GM23338 (cell line): ENCODE measurements at regions not wholly inside any gene's neighbourhood (a gene's known extent, or its start where the extent isn't known, plus 50 kb on each side); places are given as distances from the start of the nearest gene placed in this dataset.

Experiments used
- ATAC-seq: fragments of 200-7000 bp; cut with Tn5 transposase; 3 replicates; pipeline ENCODE4 v1.9.1; 2020
- DNase-seq: peaks from one replicate; pipeline ENCODE4 v3.0.0-alpha.2; 2015; ENCODE audit warnings: low spot score
- H2AFZ ChIP-seq: fragments of 200-600 bp; sonication (generic); 2 replicates; pipeline ENCODE4 v1.8.0; 2016; ENCODE audit warnings: antibody characterized with exemption, mild to moderate bottlenecking, moderate library complexity
- H3F3A ChIP-seq: fragments of 200-600 bp; sonication (generic); replicated peaks from 2 replicates; pipeline ENCODE4 v1.8.0; 2017; ENCODE audit warnings: antibody characterized with exemption, mixed run types, low read depth
- H3K27ac ChIP-seq: fragments of 200-600 bp; sonication (generic); 2 replicates; pipeline ENCODE4 v1.6.1; 2016; ENCODE audit warnings: low read depth
- H3K27me3 ChIP-seq: fragments of 200-600 bp; sonication (generic); 2 replicates; pipeline ENCODE4 v1.8.0; 2016; ENCODE audit warnings: mild to moderate bottlenecking, mixed run types, moderate library complexity; ENCODE audit not compliant: insufficient read depth
- H3K36me3 ChIP-seq: fragments of 200-600 bp; sonication (generic); 2 replicates; pipeline ENCODE4 v1.8.0; 2016; ENCODE audit warnings: mild to moderate bottlenecking; ENCODE audit not compliant: insufficient read depth
- H3K4me1 ChIP-seq: fragments of 200-600 bp; sonication (generic); 2 replicates; pipeline ENCODE4 v1.8.0; 2016; ENCODE audit warnings: mild to moderate bottlenecking, moderate library complexity; ENCODE audit not compliant: insufficient read depth
- H3K4me2 ChIP-seq: fragments of 200-600 bp; sonication (generic); 2 replicates; pipeline ENCODE4 v1.7.1; 2017; ENCODE audit warnings: mixed run types
- H3K4me3 ChIP-seq: fragments of 200-600 bp; sonication (generic); 2 replicates; pipeline ENCODE4 v1.6.1; 2016; ENCODE audit warnings: mixed run types
- H3K79me2 ChIP-seq: fragments of 200-600 bp; sonication (generic); replicated peaks from 2 replicates; pipeline ENCODE4 v1.8.0; 2017; ENCODE audit warnings: mild to moderate bottlenecking; ENCODE audit not compliant: insufficient read depth
- H3K9me2 ChIP-seq: fragments of 200-600 bp; sonication (generic); 2 replicates; pipeline ENCODE4 v1.8.0; 2017; ENCODE audit not compliant: insufficient read depth
- H4K20me1 ChIP-seq: fragments of 200-600 bp; sonication (generic); replicated peaks from 2 replicates; pipeline ENCODE4 v1.8.0; 2017; ENCODE audit warnings: mild to moderate bottlenecking; ENCODE audit not compliant: insufficient read depth
- H3K27ac Mint-ChIP-seq: 2 replicates; pipeline ENCODE4 v1.8.0; 2020; ENCODE audit warnings: inconsistent platforms, mild to moderate bottlenecking, moderate library complexity, mixed read lengths
- H3K27me3 Mint-ChIP-seq: 3 replicates; pipeline ENCODE4 v1.8.0; 2022; ENCODE audit warnings: low read depth, mild to moderate bottlenecking, moderate library complexity, mixed read lengths, inconsistent platforms; ENCODE audit not compliant: insufficient read depth, poor library complexity
- H3K36me3 Mint-ChIP-seq: 3 replicates; pipeline ENCODE4 v1.8.0; 2021; ENCODE audit warnings: low read depth, mild to moderate bottlenecking, inconsistent platforms, moderate library complexity, mixed read lengths
- H3K4me1 Mint-ChIP-seq: 3 replicates; pipeline ENCODE4 v1.8.0; 2020; ENCODE audit warnings: mild to moderate bottlenecking, inconsistent platforms, mixed read lengths
- H3K4me3 Mint-ChIP-seq: 3 replicates; pipeline ENCODE4 v1.8.0; 2021; ENCODE audit warnings: moderate library complexity, mild to moderate bottlenecking, inconsistent platforms, mixed read lengths
- H3K9me3 Mint-ChIP-seq: 3 replicates; pipeline ENCODE4 v1.8.0; 2020; ENCODE audit warnings: moderate library complexity, mild to moderate bottlenecking, inconsistent platforms, mixed read lengths
- CREB1 ChIP-seq: fragments of 250-450 bp; sonication (Bioruptor Pico); IDR thresholded peaks from 2 replicates; pipeline ENCODE4 v1.5.0; 2020; ENCODE audit warnings: low read depth, mild to moderate bottlenecking, moderate library complexity
- CTCF ChIP-seq, 2 experiments: fragments of 200-600 bp in 1 of 2; sonication (generic) in 1 of 2; conservative IDR thresholded peaks; 2 replicates each; pipeline versions ENCODE4 v1.5.1 to v1.6.1; 2016 to 2017; ENCODE audit warnings: antibody characterized with exemption in 2 of 2, low read depth in 2 of 2, mild to moderate bottlenecking in 2 of 2, moderate library complexity in 1 of 2
- EZH2 ChIP-seq: fragments of 200-600 bp; sonication (generic); IDR thresholded peaks from one replicate; pipeline ENCODE4 v1.8.0; 2017; ENCODE audit warnings: antibody characterized with exemption, mild to moderate bottlenecking, low read depth; ENCODE audit not compliant: unreplicated experiment
- EZH2phosphoT487 ChIP-seq: fragments of 200-600 bp; sonication (generic); IDR thresholded peaks from one replicate; pipeline ENCODE4 v1.8.1; 2018; ENCODE audit warnings: antibody characterized with exemption; ENCODE audit not compliant: unreplicated experiment
- JUNB ChIP-seq: IDR thresholded peaks from one replicate; pipeline ENCODE4 v1.6.1; 2016; ENCODE audit warnings: antibody characterized with exemption; ENCODE audit not compliant: unreplicated experiment
- NANOG ChIP-seq: IDR thresholded peaks from 2 replicates; pipeline ENCODE4 v1.6.1; 2016; ENCODE audit warnings: antibody characterized with exemption, borderline replicate concordance
- POLR2AphosphoS5 ChIP-seq: IDR thresholded peaks from 2 replicates; pipeline ENCODE4 v1.6.1; 2016; ENCODE audit warnings: antibody characterized with exemption, low read depth
- REST ChIP-seq: IDR thresholded peaks from one replicate; pipeline ENCODE4 v1.6.1; 2018; ENCODE audit warnings: antibody characterized with exemption; ENCODE audit not compliant: unreplicated experiment
- STAT1 ChIP-seq: IDR thresholded peaks from one replicate; pipeline ENCODE4 v1.6.1; 2016; ENCODE audit warnings: antibody characterized with exemption; ENCODE audit not compliant: unreplicated experiment
- ZNF114 ChIP-seq: fragments of 250-450 bp; sonication (Bioruptor Pico); IDR thresholded peaks from 2 replicates; pipeline ENCODE4 v1.5.0; 2020; ENCODE audit warnings: mild to moderate bottlenecking, moderate library complexity
- ZNF331 ChIP-seq: fragments of 250-450 bp; sonication (Bioruptor Pico); IDR thresholded peaks from 2 replicates; pipeline ENCODE4 v1.5.0; 2020; ENCODE audit warnings: low read depth, mild to moderate bottlenecking, moderate library complexity

- TF ChIP-seq JUNB (no peak), STAT1 (no peak), CREB1 (no peak), ZNF331 (no peak)
These were observed 246.4 kb upstream of the PIK3R1 start (continued) for GRCh38 chr5:67969176-67969575.

GRCh38 chr5:67966712-67967111 lies 248.8 kb upstream of the PIK3R1 start:
- H3K27ac Mint-ChIP-seq = no peak overlapping the region
- H3K4me1 ChIP-seq = no peaks in the 10 kb centered on the region
- no peaks in the 10 kb centered on the region for H3K79me2 ChIP-seq
- H3K27me3 ChIP-seq = no peaks in the 10 kb centered on the region
- no peaks in the 10 kb centered on the region for H3K36me3 ChIP-seq
- DNase-seq (no peak), ATAC-seq (no peak)
- no peak overlapping the region for H3K27ac ChIP-seq
- H2AFZ ChIP-seq = no peak overlapping the region
- no peaks in the 10 kb centered on the region for H3F3A ChIP-seq
- H3K4me2 ChIP-seq = no peak overlapping the region
- peaks cover 2% of the 10 kb centered on the region for H3K27me3 Mint-ChIP-seq
- H3K36me3 Mint-ChIP-seq = 0 out of 3 replicates have a peak, but pooled peaks cover 5% of the 10 kb centered on the region
- H3K4me3 ChIP-seq = no peak overlapping the region
- peaks cover 6% of the 10 kb centered on the region; the same call in 1 of the 2 replicates for H3K9me2 ChIP-seq
- no peaks in the 10 kb centered on the region for H4K20me1 ChIP-seq
- H3K4me3 Mint-ChIP-seq = no peak overlapping the region
- TF ChIP-seq REST = no peak
- TF ChIP-seq ZNF331 = no peak
- no peak for TF ChIP-seq NANOG
- TF ChIP-seq POLR2AphosphoS5 = no peak
- TF ChIP-seq CTCF (conservative IDR thresholded peaks at IDR 0.05; ENCODE audit: low read depth in 2 of 2) = no peak
- TF ChIP-seq EZH2 = no peak
- TF ChIP-seq ZNF114 (CRISPR knock-in tag) = no peak
- no peak for TF ChIP-seq EZH2phosphoT487
- peaks cover 30% of the 10 kb centered on the region for H3K4me1 Mint-ChIP-seq
- peaks cover 3% of the 10 kb centered on the region; the same call in 2 of the 3 replicates for H3K9me3 Mint-ChIP-seq
